ENCODE measurements at regions not wholly inside any gene's neighbourhood (a gene's known extent, or its start where the extent isn't known, plus 50 kb on each side); places are given as distances from the start of the nearest gene placed in this dataset.

DNA sequence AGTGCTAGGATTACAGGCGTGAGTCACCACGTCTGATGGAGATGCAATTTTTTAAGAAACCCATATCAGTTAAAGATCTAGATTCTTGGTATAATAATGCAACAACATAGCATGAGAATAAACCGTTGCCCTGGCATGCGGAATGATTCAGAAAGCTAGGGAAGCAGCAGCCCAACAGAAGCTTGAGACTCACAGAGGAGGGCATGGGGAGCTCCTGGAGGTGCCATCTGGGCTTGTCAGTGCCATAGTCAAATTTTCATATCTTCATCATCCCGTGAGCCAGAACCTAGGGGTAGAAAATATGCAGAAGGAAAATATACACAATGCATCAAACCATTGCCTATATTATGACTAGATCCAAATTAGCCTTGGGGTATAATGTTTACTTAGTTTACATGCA, 118.7 kb upstream of the ADAMTS16 start:
- TF ChIP-seq EZH2phosphoT487 (IDR thresholded peaks at IDR 0.05; ENCODE audit: low read length), result no peak
- no peak for TF ChIP-seq EZH2 (optimal IDR thresholded peaks at IDR 0.05; ENCODE audit: low read depth, low read length)
- TF ChIP-seq, protein P1, sequence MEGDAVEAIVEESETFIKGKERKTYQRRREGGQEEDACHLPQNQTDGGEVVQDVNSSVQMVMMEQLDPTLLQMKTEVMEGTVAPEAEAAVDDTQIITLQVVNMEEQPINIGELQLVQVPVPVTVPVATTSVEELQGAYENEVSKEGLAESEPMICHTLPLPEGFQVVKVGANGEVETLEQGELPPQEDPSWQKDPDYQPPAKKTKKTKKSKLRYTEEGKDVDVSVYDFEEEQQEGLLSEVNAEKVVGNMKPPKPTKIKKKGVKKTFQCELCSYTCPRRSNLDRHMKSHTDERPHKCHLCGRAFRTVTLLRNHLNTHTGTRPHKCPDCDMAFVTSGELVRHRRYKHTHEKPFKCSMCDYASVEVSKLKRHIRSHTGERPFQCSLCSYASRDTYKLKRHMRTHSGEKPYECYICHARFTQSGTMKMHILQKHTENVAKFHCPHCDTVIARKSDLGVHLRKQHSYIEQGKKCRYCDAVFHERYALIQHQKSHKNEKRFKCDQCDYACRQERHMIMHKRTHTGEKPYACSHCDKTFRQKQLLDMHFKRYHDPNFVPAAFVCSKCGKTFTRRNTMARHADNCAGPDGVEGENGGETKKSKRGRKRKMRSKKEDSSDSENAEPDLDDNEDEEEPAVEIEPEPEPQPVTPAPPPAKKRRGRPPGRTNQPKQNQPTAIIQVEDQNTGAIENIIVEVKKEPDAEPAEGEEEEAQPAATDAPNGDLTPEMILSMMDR (IDR thresholded peaks at IDR 0.05; ENCODE audit: low read length), result no peak
- Histone ChIP-seq H2AFZ (ENCODE audit: low read length) (no peak overlapping the region), H3K4me3 (ENCODE audit: low read length) (no peak overlapping the region), H3K27me3 (replicated peaks; ENCODE audit: insufficient read depth, low read length) (no peaks in the 10 kb centered on the region), H3K36me3 (replicated peaks; ENCODE audit: insufficient read depth, low read length) (no peaks in the 10 kb centered on the region), H3K9me3 (replicated peaks; ENCODE audit: insufficient read depth, low read length) (no peaks in the 10 kb centered on the region), H3F3A (ENCODE audit: insufficient read depth, low read length) (no peaks in the 10 kb centered on the region), H4K20me1 (ENCODE audit: insufficient read depth, low read length) (no peaks in the 10 kb centered on the region), H3K9ac (ENCODE audit: low read length) (no peak overlapping the region), H3K79me2 (ENCODE audit: low read length) (no peaks in the 10 kb centered on the region), H3K4me1 (ENCODE audit: low read length) (peaks cover 5% of the 10 kb centered on the region), H3K9me2 (replicated peaks; ENCODE audit: insufficient read depth, low read length) (no peaks in the 10 kb centered on the region), H3K27ac (ENCODE audit: low read length) (no peak overlapping the region), H3K4me2 (ENCODE audit: low read depth, low read length) (no peak overlapping the region)
- no peak for DNase-seq

DNA sequence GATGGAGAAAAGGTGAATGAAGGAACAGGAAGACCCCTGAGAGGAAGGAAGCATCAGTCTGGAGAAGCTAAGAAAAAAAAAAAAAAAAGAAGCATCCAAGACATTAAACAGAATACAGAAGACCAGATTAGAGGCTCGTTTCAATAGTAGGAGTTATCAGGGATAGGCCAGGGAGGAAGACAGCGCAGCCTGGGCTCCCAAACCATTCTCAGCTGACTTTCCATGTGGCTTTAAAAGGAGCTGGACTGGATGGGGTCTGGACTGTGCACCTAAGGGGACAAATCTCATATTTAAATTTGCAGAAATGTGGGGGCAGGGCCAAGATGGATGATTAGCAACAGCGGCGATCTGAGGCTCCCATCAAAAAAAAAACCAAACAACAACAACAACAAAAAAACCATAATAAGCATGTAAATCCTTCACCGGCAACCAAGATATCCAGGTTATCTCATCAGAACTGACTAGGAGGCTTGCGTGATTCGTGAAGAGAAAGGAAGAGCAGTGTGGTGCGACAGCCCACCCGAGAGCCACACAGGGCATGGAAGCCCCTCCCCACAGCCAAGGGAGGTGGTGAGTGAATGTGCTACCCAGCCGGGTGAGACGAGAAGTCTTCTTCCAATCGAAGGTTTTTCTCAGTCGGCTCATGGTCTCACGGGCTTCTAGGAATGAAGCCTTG, 114.9 kb upstream of the ADAMTS16 start:
- Histone ChIP-seq H3K27ac (ENCODE audit: low read length) (no peak overlapping the region), H3F3A (ENCODE audit: insufficient read depth, low read length) (no peaks in the 10 kb centered on the region), H3K4me2 (ENCODE audit: low read depth, low read length) (peak overlapping the region; percentile 21; the same call in 1 of the 2 replicates), H3K4me3 (ENCODE audit: low read length) (0 out of 2 replicates have a peak overlapping the region, but pooled peaks have one; percentile 11), H3K27me3 (replicated peaks; ENCODE audit: insufficient read depth, low read length) (no peaks in the 10 kb centered on the region), H3K9me3 (replicated peaks; ENCODE audit: insufficient read depth, low read length) (no peaks in the 10 kb centered on the region), H2AFZ (ENCODE audit: low read length) (peak overlapping the region; percentile 73), H4K20me1 (ENCODE audit: insufficient read depth, low read length) (no peaks in the 10 kb centered on the region), H3K36me3 (replicated peaks; ENCODE audit: insufficient read depth, low read length) (no peaks in the 10 kb centered on the region), H3K4me1 (ENCODE audit: low read length) (peaks cover 6% of the 10 kb centered on the region), H3K79me2 (ENCODE audit: low read length) (no peaks in the 10 kb centered on the region), H3K9ac (ENCODE audit: low read length) (no peak overlapping the region), H3K9me2 (replicated peaks; ENCODE audit: insufficient read depth, low read length) (no peaks in the 10 kb centered on the region)
- TF ChIP-seq EZH2 (optimal IDR thresholded peaks at IDR 0.05; ENCODE audit: low read depth, low read length), result no peak
- no peak for TF ChIP-seq EZH2phosphoT487 (IDR thresholded peaks at IDR 0.05; ENCODE audit: low read length)
- TF ChIP-seq, protein P1 (IDR thresholded peaks at IDR 0.05; ENCODE audit: low read length), result no peak
- no peak for DNase-seq

DNA sequence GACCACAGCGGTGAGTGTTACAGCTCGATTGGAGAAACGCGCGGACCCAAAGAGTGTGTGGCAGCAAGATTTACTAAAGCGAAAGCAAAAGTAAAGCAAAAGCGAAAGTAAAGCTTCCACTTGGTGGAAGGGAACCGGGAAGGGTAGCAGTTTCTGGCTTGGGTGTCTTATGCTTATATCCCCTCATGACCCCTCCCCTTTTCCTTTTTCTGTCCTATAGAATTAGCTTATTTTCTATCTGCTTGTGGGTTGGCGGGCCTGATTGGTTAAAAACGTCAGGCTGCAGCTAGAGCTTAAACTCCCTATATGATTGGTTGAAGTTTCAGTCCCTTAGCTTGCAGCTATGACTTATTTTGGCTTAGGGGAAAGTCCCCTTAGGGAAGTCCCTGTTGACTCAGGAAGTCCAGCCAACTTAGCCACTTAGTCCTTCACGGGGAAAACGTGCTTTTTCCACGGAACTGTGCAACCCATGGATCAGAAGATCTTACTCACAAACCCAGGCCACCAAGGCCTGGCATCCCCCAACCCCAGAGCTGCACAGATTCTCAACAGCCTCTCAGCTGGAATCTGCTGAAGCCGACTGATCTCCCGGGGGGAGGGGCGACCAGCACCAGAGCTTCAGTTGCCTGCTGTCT, 114.2 kb upstream of the ADAMTS16 start:
- H3K4me3 ChIP-seq (ENCODE audit: low read length), result 0 out of 2 replicates have a peak overlapping the region, but pooled peaks have one; percentile 11
- peaks cover 6% of the 10 kb centered on the region for H3K4me1 ChIP-seq (ENCODE audit: low read length)
- peak; percentile 69 for DNase-seq
- H3K9me2 ChIP-seq (replicated peaks; ENCODE audit: insufficient read depth, low read length), result no peaks in the 10 kb centered on the region
- H3K9ac ChIP-seq (ENCODE audit: low read length), result no peak overlapping the region
- H3K27me3 ChIP-seq (replicated peaks; ENCODE audit: insufficient read depth, low read length), result no peaks in the 10 kb centered on the region
- no peaks in the 10 kb centered on the region for H3K79me2 ChIP-seq (ENCODE audit: low read length)
- TF ChIP-seq, protein P1 (IDR thresholded peaks at IDR 0.05; ENCODE audit: low read length), result no peak
- TF ChIP-seq EZH2phosphoT487 (IDR thresholded peaks at IDR 0.05; ENCODE audit: low read length) (no peak), EZH2 (optimal IDR thresholded peaks at IDR 0.05; ENCODE audit: low read depth, low read length) (no peak)
- no peaks in the 10 kb centered on the region for H4K20me1 ChIP-seq (ENCODE audit: insufficient read depth, low read length)
- H3K9me3 ChIP-seq (replicated peaks; ENCODE audit: insufficient read depth, low read length), result no peaks in the 10 kb centered on the region
- no peaks in the 10 kb centered on the region for H3K36me3 ChIP-seq (replicated peaks; ENCODE audit: insufficient read depth, low read length)
- H2AFZ ChIP-seq (ENCODE audit: low read length), result peak overlapping the region; percentile 73
- H3F3A ChIP-seq (ENCODE audit: insufficient read depth, low read length), result no peaks in the 10 kb centered on the region
- H3K27ac ChIP-seq (ENCODE audit: low read length), result no peak overlapping the region
- peak overlapping the region; percentile 21; the same call in 1 of the 2 replicates for H3K4me2 ChIP-seq (ENCODE audit: low read depth, low read length)

All from MM.1S (cell line).